HG03558 (cell line): ENCODE measurements at regions not wholly inside any gene's neighbourhood (a gene's known extent, or its start where the extent isn't known, plus 50 kb on each side); places are given as distances from the start of the nearest gene placed in this dataset.

ENCODE experiments used
- ATAC-seq: cut with Tn5 transposase; IDR thresholded peaks from one replicate; pipeline ENCODE4 v1.9.1; 2021; ENCODE audit warnings: moderate number of reproducible peaks; ENCODE audit not compliant: unreplicated experiment; ENCODE audit errors: extremely low read depth

GRCh38 chr2:60070736-60071489, 482.5 kb downstream of the BCL11A start:
- no peak for ATAC-seq

GRCh38 chr2:60070196-60070595, 483.3 kb downstream of the BCL11A start:
- ATAC-seq: no peak

DNA sequence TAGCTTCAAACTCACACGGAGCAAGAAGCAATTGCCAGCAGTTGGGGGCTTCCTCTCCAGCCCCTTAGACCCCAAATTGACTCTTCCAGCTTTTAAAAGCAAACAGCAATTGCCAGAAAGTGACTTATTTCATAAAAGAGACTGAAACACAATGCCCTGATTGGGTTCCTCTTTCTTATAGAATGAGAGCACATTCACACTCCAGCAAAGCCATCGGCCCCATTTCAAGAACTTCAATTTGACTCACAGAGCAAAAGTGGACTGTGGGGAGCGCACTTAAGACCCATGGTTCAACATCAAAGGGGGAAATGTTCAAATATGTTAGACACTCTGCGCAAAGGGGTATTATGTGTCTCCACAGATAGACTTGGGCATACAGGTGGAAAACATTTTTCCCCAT, 484.7 kb downstream of the BCL11A start:
- no peak for ATAC-seq

DNA sequence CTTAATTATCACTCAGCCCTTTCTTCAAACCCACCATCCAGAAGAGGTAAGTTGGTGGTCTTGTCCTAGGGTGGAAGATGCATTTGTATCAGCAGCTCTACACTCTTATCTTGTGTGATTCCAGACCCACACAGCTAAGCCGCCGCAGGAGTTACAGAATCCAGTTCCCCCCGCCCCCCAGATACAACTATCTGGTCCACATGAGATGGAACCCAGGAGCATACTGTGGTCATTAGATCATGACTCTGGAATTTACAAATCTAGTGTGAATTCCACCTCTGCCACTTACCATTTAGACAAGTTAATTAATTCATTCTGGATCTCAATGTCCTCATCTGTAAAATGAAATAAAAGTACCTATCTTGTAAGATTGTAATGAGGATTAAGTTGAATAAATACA, 486.4 kb downstream of the BCL11A start:
- ATAC-seq: no peak

DNA sequence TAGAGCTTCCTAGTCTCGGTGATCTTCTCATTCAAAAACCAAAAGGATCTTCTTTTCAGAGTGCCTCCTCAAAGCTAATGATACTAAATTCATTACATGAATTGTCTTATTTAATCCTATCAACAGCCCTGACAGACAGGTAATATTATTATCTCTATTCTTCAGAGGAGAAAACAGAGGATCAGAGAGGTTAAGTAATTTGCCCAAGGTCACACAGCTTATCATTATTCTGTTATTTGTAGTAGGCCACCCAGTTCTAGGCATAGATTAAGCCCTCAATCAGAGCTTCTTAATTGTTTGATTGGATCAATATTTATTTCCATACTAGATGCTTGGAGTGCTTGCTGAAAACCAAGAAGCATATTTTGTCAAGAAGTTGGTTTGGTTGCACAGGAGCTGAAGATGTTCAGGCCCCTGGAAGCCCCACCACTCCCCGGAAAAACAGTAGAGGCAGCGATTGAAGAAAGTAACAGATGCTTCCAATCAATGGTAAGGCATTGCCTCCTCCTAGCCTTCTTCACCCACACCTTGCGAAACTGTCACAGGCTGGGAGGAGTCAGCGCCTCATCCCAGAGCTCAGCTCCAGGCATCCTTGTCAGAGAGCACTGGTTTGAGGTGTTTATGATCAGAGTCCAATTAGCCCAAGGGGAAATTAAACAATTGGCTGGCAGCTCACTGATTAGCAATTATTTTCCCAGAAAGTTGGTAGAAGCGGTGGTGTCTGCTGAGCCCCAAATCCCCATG, 487.2 kb downstream of the BCL11A start:
- no peak for ATAC-seq

- no peak for ATAC-seq
These were observed 488.6 kb downstream of the BCL11A start for GRCh38 chr2:60064687-60065389.

DNA sequence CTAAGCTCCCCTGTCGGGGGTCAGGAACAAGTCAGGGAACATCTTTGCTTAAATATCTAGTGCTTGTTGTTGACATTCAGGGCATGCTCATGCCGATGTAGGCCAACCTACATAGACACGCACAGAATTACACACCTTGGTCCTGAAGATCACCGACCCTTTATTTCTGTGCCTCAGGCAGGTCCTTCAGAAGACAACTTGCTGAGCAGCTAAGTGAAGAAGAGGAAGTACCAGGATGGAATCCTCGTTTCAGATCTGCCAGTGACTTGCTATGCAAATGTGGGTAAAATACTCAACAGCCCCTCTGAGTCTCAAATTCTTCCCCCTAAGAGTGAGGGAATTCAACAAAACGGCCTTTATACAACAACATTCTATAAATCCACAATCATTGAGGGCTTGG, 494.7 kb downstream of the BCL11A start:
- no peak for ATAC-seq

GRCh38 chr2:60054571-60055340, 498.7 kb downstream of the BCL11A start:
- no peak for ATAC-seq

DNA sequence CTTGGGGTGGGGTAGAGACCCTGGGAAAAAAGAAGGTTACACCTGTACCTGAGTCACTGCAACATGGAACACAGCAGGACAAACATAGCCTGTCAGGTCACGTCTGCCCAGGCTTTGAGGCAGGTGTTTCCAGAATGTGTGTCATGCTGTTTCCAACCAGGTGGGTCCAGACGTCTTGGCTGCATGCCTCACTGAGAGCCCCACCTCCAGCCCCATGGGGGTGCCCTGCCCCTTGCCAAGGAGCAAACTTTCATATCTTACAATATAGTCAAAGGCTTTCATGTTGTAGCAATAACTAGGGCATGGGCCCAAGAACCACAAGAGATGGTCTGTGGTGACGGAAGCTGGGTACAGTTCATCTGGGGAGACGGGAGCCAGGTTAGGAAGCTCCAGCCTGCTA, 499.7 kb downstream of the BCL11A start:
- ATAC-seq: no peak

GRCh38 chr2:60052601-60053000, 500.9 kb downstream of the BCL11A start:
- no peak for ATAC-seq

GRCh38 chr2:60051991-60052390, 501.5 kb downstream of the BCL11A start:
- no peak for ATAC-seq

DNA sequence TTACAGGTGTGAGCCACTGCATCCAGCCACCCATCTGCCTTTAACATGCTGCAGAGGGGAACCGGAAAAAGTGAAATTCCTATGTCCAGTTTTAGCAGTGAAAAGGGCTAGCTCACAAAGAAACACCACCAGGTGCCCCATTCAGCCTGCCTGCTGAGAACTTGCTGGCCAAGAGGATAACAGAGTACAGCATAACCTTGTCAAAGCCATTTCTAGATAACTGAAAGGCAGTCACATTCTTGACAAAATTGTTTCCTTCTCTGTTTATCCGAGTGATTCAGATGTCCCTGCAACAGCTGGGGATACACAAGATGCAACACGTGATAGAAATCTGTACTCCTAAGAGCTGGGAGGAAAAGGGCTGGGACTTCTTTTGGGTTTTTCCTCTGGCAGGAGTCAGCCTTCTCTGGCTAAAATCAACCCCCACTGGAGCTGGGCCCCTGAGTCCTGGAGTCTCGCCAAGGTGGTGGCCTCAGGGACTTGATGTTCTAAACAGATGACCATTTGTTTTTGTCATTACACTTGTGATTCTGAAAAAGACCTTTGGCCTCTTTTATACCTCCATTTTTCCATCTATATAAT, 505.4 kb downstream of the BCL11A start:
- no peak for ATAC-seq

GRCh38 chr2:60047347-60047746, 506.1 kb downstream of the BCL11A start:
- no peak for ATAC-seq

DNA sequence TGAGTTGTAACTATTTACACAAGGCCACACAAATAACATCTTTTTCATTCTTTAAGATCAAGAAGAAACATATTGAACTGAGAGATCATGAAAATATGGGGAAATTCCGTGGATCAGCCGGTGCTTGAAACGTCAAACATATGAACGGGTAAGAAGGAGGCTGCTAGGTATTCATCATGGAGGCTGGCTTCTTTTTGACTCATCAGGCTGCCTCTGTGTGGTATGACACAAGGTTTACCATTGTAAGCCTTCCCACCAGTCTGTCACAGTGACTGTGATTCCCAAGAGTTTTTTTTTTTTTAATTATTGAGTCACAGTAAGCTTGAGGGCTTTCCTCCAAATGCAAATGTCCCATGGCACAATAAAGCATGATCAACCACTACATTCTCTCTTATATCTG, 506.9 kb downstream of the BCL11A start:
- ATAC-seq: no peak

- no peak for ATAC-seq
These were observed 508.0 kb downstream of the BCL11A start for GRCh38 chr2:60045456-60045855.

GRCh38 chr2:60044484-60044883, 509.0 kb downstream of the BCL11A start:
- ATAC-seq: no peak

DNA sequence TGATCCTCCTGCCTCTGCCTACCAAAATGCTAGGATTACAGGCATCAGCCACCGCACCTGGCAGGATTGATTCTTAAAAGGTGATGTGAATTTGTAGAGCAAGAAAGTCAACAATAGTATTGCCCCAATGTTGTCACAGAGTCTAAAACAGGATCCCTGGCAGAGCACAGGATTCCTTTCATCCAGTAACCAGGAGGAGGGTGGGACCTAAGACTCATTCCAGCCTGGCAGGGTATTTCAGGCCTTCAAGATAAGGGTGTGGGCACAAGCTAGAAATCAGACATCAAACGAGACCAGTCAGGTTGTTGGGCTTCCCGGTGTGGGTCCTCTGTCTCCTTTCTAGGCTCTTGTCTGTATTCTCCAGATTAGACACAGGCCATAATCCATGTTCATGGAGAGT, 511.4 kb downstream of the BCL11A start:
- ATAC-seq: no peak

DNA sequence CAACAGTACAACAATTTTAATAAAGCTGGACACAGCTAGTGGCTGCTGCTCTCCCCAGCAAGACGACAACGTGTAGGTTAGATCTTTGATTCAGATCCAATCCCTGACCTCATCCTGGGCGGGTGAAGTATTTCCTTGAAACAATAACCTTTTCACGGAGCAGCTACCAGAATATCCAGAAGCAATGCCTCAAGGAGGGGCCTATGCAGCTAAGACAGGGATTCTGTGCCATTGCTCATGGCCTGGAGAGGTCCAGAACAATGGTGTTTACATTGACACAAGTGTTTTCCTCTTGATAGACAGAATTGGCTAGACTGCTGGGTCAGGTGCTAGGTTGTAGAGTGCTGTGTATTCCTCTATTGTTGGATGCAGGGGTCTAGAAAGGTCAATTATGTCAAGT, 520.1 kb downstream of the BCL11A start:
- ATAC-seq: no peak

DNA sequence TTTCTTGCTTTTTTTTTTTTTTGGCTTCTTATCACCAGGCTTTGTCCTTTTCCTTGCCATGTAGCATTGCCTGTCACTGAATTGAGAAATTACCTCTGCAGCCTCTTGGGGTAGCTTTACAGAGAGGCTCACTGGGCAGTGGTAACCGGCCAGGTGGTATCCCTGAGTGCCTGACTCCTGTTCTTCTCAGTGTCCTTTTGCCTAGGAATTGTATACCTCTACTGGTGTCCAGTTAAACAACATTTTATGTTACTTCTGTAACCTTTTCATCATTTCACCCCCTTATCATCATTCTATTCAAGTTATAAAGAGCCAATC, 523.9 kb downstream of the BCL11A start:
- ATAC-seq: no peak

GRCh38 chr2:60028849-60029565, 524.4 kb downstream of the BCL11A start:
- no peak for ATAC-seq
